Osteoblast (primary cell): ENCODE measurements at regions not wholly inside any gene's neighbourhood (a gene's known extent, or its start where the extent isn't known, plus 50 kb on each side); places are given as distances from the start of the nearest gene placed in this dataset.

Experiments used
- DNase-seq: peaks from one replicate; pipeline ENCODE4 v3.0.0; 2011; ENCODE audit warnings: low spot score, mixed read lengths; ENCODE audit not compliant: insufficient read length; ENCODE audit errors: missing footprints
- H2AFZ ChIP-seq: 2 replicates; pipeline ENCODE4 v1.6.0; 2011; ENCODE audit warnings: mild to moderate bottlenecking, low read length
- H3K27ac ChIP-seq: 2 replicates; pipeline ENCODE4 v1.5.1; 2011; ENCODE audit warnings: mild to moderate bottlenecking, low read depth, low read length, moderate library complexity
- H3K27me3 ChIP-seq: 2 replicates; pipeline ENCODE4 v1.6.0; 2012; ENCODE audit warnings: mild to moderate bottlenecking, control low read depth, inconsistent platforms, low read length, moderate library complexity; ENCODE audit not compliant: insufficient read depth
- H3K36me3 ChIP-seq: 2 replicates; pipeline ENCODE4 v1.5.1; 2011; ENCODE audit warnings: mild to moderate bottlenecking, low read length, control low read depth, moderate library complexity; ENCODE audit not compliant: insufficient read depth
- H3K4me1 ChIP-seq: 2 replicates; pipeline ENCODE4 v1.5.1; 2011; ENCODE audit warnings: mild to moderate bottlenecking, low read length, control low read depth, moderate library complexity; ENCODE audit not compliant: insufficient read depth
- H3K4me2 ChIP-seq: 2 replicates; pipeline ENCODE4 v1.6.0; 2011; ENCODE audit warnings: mild to moderate bottlenecking, low read length; ENCODE audit not compliant: insufficient read depth
- H3K4me3 ChIP-seq: fragments of 200-600 bp; sonication (generic); 3 replicates; pipeline ENCODE4 v1.5.1; 2012; ENCODE audit warnings: mild to moderate bottlenecking, low read length, inconsistent platforms; ENCODE audit not compliant: insufficient read depth
- H3K79me2 ChIP-seq: 2 replicates; pipeline ENCODE4 v1.6.0; 2012; ENCODE audit warnings: mild to moderate bottlenecking, low read length, control low read depth, inconsistent platforms; ENCODE audit not compliant: insufficient read depth
- H3K9me3 ChIP-seq: 2 replicates; pipeline ENCODE4 v1.5.1; 2011; ENCODE audit warnings: low read depth, low read length, control low read depth
- H4K20me1 ChIP-seq: 2 replicates; pipeline ENCODE4 v1.6.0; 2012; ENCODE audit warnings: mild to moderate bottlenecking, low read length, control low read depth; ENCODE audit not compliant: insufficient read depth
- TF ChIP-seq, protein P1 (sequence below): IDR thresholded peaks from 2 replicates; pipeline ENCODE4 v1.5.1; 2011; ENCODE audit warnings: mild to moderate bottlenecking, low read depth, low read length, moderate library complexity; ENCODE audit errors: extremely low read depth

DNA sequence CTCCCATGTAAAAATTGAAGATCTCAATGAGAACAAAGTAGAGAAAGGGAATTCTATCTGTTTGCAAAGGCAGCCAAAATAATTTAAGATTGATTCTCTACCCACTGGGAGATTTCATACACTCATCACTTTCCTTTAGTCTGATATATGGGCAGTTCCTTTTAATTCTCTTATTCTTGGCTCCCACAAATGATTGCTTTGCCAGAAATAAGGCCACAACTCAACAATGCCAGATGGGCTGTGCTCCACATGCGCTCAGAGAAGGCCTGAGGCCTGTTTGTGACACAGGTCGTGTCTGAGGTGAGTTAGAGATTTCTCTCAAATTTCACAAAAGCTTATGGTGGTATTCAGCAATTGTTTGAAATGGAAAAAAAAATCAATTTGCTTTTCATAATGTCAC, 501.9 kb upstream of the SEMA3D start:
- no peak overlapping the region for H3K27ac ChIP-seq
- no peaks in the 10 kb centered on the region for H3K79me2 ChIP-seq
- no peak for DNase-seq
- no peaks in the 10 kb centered on the region for H4K20me1 ChIP-seq
- TF ChIP-seq, protein P1, sequence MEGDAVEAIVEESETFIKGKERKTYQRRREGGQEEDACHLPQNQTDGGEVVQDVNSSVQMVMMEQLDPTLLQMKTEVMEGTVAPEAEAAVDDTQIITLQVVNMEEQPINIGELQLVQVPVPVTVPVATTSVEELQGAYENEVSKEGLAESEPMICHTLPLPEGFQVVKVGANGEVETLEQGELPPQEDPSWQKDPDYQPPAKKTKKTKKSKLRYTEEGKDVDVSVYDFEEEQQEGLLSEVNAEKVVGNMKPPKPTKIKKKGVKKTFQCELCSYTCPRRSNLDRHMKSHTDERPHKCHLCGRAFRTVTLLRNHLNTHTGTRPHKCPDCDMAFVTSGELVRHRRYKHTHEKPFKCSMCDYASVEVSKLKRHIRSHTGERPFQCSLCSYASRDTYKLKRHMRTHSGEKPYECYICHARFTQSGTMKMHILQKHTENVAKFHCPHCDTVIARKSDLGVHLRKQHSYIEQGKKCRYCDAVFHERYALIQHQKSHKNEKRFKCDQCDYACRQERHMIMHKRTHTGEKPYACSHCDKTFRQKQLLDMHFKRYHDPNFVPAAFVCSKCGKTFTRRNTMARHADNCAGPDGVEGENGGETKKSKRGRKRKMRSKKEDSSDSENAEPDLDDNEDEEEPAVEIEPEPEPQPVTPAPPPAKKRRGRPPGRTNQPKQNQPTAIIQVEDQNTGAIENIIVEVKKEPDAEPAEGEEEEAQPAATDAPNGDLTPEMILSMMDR, result no peak
- H3K9me3 ChIP-seq, result no peaks in the 10 kb centered on the region
- no peak overlapping the region for H3K4me2 ChIP-seq
- no peaks in the 10 kb centered on the region for H3K36me3 ChIP-seq
- H3K4me3 ChIP-seq, result no peak overlapping the region
- no peaks in the 10 kb centered on the region for H3K27me3 ChIP-seq
- H3K4me1 ChIP-seq, result no peaks in the 10 kb centered on the region
- no peak overlapping the region for H2AFZ ChIP-seq

DNA sequence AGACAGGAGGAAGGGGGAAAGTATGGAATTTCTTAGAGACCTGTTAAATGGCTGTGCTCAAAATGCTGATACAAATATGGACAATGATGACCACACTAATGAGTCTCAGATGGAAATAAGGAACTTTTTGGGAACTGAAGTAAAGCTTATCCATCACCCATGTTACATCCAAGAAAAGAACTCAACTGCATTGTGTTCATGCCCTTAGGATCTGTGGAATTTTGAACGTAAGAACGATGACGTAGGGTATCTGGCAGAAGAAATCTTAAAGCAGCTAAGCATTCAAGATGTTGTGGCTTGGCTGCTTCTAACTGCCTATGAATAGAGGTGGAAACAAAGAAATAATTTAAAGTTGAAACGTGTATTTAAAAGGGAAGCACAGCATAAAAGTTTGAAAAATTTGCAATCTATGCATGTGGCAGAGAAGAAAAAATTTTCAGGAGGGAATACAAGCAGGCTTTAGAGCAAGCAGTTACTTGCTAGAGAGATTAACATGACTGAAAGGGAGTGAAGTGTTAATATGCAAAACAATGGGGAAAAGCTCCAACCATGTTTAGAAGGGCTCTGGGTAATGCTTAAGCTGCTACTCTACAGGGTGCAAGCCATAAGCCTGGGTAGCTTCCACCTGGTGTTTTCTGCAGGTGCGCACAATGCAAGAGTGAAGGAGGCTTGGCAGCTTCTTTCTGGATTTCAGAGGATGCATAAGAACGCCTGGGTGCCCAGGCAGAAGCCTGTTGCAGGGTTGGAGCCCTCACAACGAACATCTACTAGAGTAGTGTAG, 499.7 kb upstream of the SEMA3D start:
- Histone ChIP-seq H3K27me3 (no peaks in the 10 kb centered on the region), H3K79me2 (no peaks in the 10 kb centered on the region), H3K4me3 (no peak overlapping the region), H3K4me1 (no peaks in the 10 kb centered on the region), H2AFZ (no peak overlapping the region), H3K27ac (no peak overlapping the region), H4K20me1 (no peaks in the 10 kb centered on the region), H3K4me2 (no peak overlapping the region), H3K9me3 (no peaks in the 10 kb centered on the region), H3K36me3 (no peaks in the 10 kb centered on the region)
- no peak for DNase-seq
- TF ChIP-seq, protein P1, result no peak

DNA sequence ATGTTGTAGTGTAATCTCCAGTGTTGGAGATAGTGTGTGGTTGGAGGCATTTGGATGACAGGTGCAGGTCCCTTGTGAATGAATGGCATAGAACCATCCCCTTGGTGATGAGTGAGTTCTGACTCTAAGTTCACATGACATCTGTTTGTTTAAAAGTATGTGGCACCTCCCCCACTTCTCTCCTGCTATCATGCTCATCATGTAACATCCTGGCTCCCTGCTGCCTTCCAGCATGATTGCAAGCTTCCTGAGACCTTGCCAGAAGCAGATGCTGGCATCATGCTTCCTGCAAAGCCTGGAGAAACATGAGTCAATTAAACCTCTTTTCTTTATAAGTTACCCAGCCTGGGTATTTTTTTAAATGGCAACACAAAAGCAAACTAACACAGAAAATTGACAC, 499.0 kb upstream of the SEMA3D start:
- H3K36me3 ChIP-seq, result no peaks in the 10 kb centered on the region
- H3K4me1 ChIP-seq, result no peaks in the 10 kb centered on the region
- H2AFZ ChIP-seq, result no peak overlapping the region
- H3K27me3 ChIP-seq, result no peaks in the 10 kb centered on the region
- TF ChIP-seq, protein P1, result no peak
- H3K4me2 ChIP-seq, result no peak overlapping the region
- H3K79me2 ChIP-seq, result no peaks in the 10 kb centered on the region
- no peak for DNase-seq
- no peaks in the 10 kb centered on the region for H3K9me3 ChIP-seq
- H3K27ac ChIP-seq, result no peak overlapping the region
- no peak overlapping the region for H3K4me3 ChIP-seq
- H4K20me1 ChIP-seq, result no peaks in the 10 kb centered on the region

DNA sequence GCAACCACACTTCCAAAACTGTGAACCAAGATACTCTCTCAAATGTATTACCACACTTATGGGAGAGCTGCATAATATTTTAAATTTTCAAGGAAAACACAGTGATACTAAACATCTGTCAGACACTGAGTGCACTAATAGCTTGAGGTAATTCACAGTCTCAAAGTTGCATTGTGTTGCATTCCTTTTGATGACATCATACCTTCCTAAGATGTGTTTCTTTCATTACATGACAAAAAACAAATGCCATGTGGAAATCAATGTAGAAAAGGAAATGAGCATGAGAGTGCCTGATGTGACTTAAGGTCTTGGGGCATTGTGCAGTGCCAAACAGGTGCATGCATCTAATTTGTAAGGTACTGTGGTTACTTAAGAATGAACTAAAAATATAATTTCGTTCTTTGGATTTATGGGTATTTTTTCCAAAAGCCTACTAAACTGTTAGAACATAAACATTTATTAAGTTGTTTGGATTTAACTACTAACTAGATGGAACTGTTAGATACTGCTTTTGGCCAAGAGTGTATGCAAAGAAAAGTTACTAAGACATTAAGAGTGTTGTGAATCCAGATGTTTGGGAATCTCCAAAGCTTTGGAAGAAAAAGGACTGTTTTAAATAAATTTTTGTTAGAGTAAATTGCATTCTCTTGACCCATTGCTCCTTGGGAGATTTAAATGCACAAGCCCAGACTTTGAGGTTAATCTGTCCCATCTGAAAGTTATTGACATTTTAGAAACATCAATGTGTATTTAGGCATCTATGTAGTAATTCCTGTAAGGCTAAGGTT, 496.2 kb upstream of the SEMA3D start:
- H3K27me3 ChIP-seq, result no peaks in the 10 kb centered on the region
- H3K4me3 ChIP-seq, result no peak overlapping the region
- DNase-seq, result no peak
- H3K36me3 ChIP-seq, result no peaks in the 10 kb centered on the region
- no peaks in the 10 kb centered on the region for H3K4me1 ChIP-seq
- no peaks in the 10 kb centered on the region for H3K9me3 ChIP-seq
- H3K4me2 ChIP-seq, result no peak overlapping the region
- H3K79me2 ChIP-seq, result no peaks in the 10 kb centered on the region
- H2AFZ ChIP-seq, result no peak overlapping the region
- no peak overlapping the region for H3K27ac ChIP-seq
- H4K20me1 ChIP-seq, result no peaks in the 10 kb centered on the region
- TF ChIP-seq, protein P1, result no peak
